ENCODE measurements at regions not wholly inside any gene's neighbourhood (a gene's known extent, or its start where the extent isn't known, plus 50 kb on each side); places are given as distances from the start of the nearest gene placed in this dataset.

GRCh38 chr11:116225784-116226585 lies 546.8 kb downstream of the BUD13 start:
- H3K36me3 ChIP-seq (replicated peaks in 1 of 2; ENCODE audit: insufficient read depth in 1 of 2, low read depth in 2 of 2), result no peaks in the 10 kb centered on the region
- intact Hi-C loops (cut with DNase I), result no loop called here
- ATAC-seq (no peak), DNase-seq (no peak)
- TF ChIP-seq, protein P1, sequence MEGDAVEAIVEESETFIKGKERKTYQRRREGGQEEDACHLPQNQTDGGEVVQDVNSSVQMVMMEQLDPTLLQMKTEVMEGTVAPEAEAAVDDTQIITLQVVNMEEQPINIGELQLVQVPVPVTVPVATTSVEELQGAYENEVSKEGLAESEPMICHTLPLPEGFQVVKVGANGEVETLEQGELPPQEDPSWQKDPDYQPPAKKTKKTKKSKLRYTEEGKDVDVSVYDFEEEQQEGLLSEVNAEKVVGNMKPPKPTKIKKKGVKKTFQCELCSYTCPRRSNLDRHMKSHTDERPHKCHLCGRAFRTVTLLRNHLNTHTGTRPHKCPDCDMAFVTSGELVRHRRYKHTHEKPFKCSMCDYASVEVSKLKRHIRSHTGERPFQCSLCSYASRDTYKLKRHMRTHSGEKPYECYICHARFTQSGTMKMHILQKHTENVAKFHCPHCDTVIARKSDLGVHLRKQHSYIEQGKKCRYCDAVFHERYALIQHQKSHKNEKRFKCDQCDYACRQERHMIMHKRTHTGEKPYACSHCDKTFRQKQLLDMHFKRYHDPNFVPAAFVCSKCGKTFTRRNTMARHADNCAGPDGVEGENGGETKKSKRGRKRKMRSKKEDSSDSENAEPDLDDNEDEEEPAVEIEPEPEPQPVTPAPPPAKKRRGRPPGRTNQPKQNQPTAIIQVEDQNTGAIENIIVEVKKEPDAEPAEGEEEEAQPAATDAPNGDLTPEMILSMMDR (IDR thresholded peaks at IDR 0.05), result no peak
- no peak for TF ChIP-seq POLR2A (IDR thresholded peaks at IDR 0.05)
- H3K4me1 ChIP-seq, result no peaks in the 10 kb centered on the region
- 32 to 34% methylated on average over 7 of the region's 7 CpGs for WGBS, 2 donors
- H3K27ac ChIP-seq, result no peak overlapping the region
- H3K9me3 ChIP-seq, result no peaks in the 10 kb centered on the region
- no peaks in the 10 kb centered on the region for H3K27me3 ChIP-seq
- no peak overlapping the region for H3K4me3 ChIP-seq

DNA sequence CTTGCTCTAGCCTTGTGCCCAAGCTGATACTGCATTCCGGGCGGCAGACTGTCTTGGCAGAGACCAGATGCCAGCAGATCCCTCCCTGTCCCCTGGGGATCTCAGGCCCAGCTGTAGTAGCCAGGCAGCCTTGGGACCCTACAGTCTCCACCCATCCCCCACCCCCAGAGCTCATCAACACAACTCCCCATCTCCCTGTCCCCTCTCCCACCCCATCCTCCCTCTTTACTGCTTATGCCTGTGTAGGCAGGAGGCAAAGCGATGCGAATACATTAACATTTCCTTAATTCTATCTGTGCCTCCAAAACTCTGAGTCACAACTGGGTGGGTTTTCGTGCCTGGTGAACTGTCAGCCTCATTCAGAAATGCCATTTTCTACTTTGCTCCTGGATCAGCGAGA lies 547.6 kb downstream of the BUD13 start:
- H3K9me3 ChIP-seq, result no peaks in the 10 kb centered on the region

GRCh38 chr11:116224889-116225200 lies 547.9 kb downstream of the BUD13 start:
- Histone ChIP-seq H3K36me3 (replicated peaks in 1 of 2; ENCODE audit: insufficient read depth in 1 of 2, low read depth in 2 of 2) (no peaks in the 10 kb centered on the region), H3K9me3 (no peaks in the 10 kb centered on the region), H3K4me3 (no peak overlapping the region), H3K27me3 (no peaks in the 10 kb centered on the region), H3K27ac (no peak overlapping the region), H3K4me1 (no peaks in the 10 kb centered on the region)
- intact Hi-C loops (cut with DNase I), result no loop called here
- ATAC-seq, result no peak
- no peak for DNase-seq
- WGBS, 2 donors, result 39 to 50% methylated on average over 5 of the region's 5 CpGs
- TF ChIP-seq, protein P1 (IDR thresholded peaks at IDR 0.05), result no peak
- no peak for TF ChIP-seq POLR2A (IDR thresholded peaks at IDR 0.05)

More for the DNA sequence above, 547.6 kb downstream of the BUD13 start:
- no peak overlapping the region for H3K27ac ChIP-seq
- ATAC-seq (no peak), DNase-seq (no peak)
- no peaks in the 10 kb centered on the region for H3K27me3 ChIP-seq
- H3K4me1 ChIP-seq, result no peaks in the 10 kb centered on the region
- H3K36me3 ChIP-seq (replicated peaks in 1 of 2; ENCODE audit: insufficient read depth in 1 of 2, low read depth in 2 of 2), result no peaks in the 10 kb centered on the region
- TF ChIP-seq, protein P1 (IDR thresholded peaks at IDR 0.05), result no peak
- no peak for TF ChIP-seq POLR2A (IDR thresholded peaks at IDR 0.05)
- intact Hi-C loops (cut with DNase I), result no loop called here
- 59 to 69% methylated on average over 5 to 6 of the region's 6 CpGs for WGBS, 2 donors
- no peak overlapping the region for H3K4me3 ChIP-seq

DNA sequence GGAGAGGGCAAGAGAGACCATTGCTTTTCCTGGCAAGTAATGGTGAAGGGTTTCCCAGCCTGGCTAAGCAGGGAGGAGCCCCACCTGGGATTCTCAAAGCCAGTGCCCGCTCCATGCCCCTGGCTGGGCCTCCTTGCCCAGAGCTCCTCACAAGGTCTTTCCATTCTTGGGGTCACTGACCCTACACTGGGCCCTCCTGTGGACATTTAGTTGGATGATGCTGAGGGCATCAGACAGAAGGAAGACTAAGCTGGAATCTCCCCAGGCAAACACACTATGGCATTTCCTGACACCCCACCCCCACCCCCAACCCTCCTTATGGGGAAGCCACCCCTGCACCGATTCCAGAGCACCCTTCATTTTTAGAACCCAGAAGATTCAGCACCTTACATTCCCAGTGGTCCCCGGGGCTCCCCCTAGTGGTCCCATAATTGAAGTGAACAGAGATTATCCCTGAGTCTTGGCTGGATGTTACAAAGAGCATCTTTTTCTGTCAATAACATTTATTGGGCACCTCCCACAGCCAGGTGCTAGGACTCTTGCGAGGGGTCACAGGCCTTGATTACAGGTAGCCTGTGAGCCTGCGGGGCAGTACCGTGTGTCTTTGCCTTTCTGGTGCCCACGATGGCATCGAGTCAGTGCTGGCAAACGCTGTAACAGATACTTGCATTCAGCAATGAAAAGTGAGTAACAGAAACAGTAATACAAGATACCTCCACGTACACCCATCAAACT lies 548.5 kb downstream of the BUD13 start:
- DNase-seq, result peak; percentile 51 to 67 (median 53)
- no peaks in the 10 kb centered on the region for H3K9me3 ChIP-seq
- H3K4me1 ChIP-seq, result no peaks in the 10 kb centered on the region
- no peaks in the 10 kb centered on the region for H3K27me3 ChIP-seq
- H3K27ac ChIP-seq, result no peak overlapping the region
- TF ChIP-seq POLR2A (IDR thresholded peaks at IDR 0.05), result no peak
- TF ChIP-seq, protein P1 (IDR thresholded peaks at IDR 0.05), result peak; percentile 48 to 71 (median 58)
- ATAC-seq, result no peak
- WGBS, 2 donors, result 31 to 43% methylated on average over 10 of the region's 10 CpGs
- no peak overlapping the region for H3K4me3 ChIP-seq
- H3K36me3 ChIP-seq (replicated peaks in 1 of 2; ENCODE audit: insufficient read depth in 1 of 2, low read depth in 2 of 2), result no peaks in the 10 kb centered on the region
- intact Hi-C loops (cut with DNase I), result no loop called here
